Endothelial cell of umbilical vein (primary cell): ENCODE measurements at regions not wholly inside any gene's neighbourhood (a gene's known extent, or its start where the extent isn't known, plus 50 kb on each side); places are given as distances from the start of the nearest gene placed in this dataset.

ENCODE experiments used
- CTCF ChIP-seq, 2 donors: IDR thresholded peaks; 1 replicate in 1 of 2; 2 replicates in 1 of 2; pipeline ENCODE4 v1.5.1; 2011; ENCODE audit warnings: low read length in 2 of 2, mild to moderate bottlenecking in 2 of 2, moderate library complexity in 2 of 2, control low read depth in 1 of 2, inconsistent platforms in 1 of 2, low read depth in 1 of 2; ENCODE audit not compliant: insufficient read depth in 1 of 2; ENCODE audit errors: extremely low read depth in 1 of 2
- POLR2AphosphoS5 ChIP-seq: IDR thresholded peaks from 2 replicates; pipeline ENCODE4 v1.6.1; 2012; ENCODE audit warnings: low read depth, mild to moderate bottlenecking, control low read depth, low read length, moderate library complexity; ENCODE audit not compliant: insufficient read depth

GRCh38 chr3:189548053-189548452 is 83.1 kb upstream of the TP63 start:
- TF ChIP-seq POLR2AphosphoS5: no peak
- no peak for TF ChIP-seq CTCF (IDR thresholded peaks at IDR 0.05; ENCODE audit: extremely low read depth in 1 of 2, insufficient read depth in 1 of 2, low read depth in 1 of 2, low read length in 2 of 2)
